Stomach (tissue), 8 donors: ENCODE measurements at regions not wholly inside any gene's neighbourhood (a gene's known extent, or its start where the extent isn't known, plus 50 kb on each side); places are given as distances from the start of the nearest gene placed in this dataset.

Experiments
- DNase-seq, 2 donors: peaks; one replicate each; pipeline versions ENCODE4 v3.0.0 to v3.0.0-alpha.2; 2013 to 2019
- H3K27ac ChIP-seq, 5 donors: fragments of 200-600 bp in 4 of 5; sonication (generic) in 4 of 5; one replicate each; pipeline ENCODE4 v1.5.1; 2013 to 2019; ENCODE audit warnings: mild to moderate bottlenecking in 1 of 5, moderate library complexity in 1 of 5
- H3K27me3 ChIP-seq, 3 donors: fragments of 200-600 bp; sonication (generic); one replicate each; pipeline ENCODE4 v1.5.1; 2017 to 2019; ENCODE audit warnings: mixed run types in 1 of 3
- H3K36me3 ChIP-seq, 4 donors: fragments of 200-600 bp; sonication (generic); 1 replicate in 3 of 4; 2 replicates in 1 of 4; pipeline ENCODE4 v1.5.1; 2016 to 2019
- H3K4me1 ChIP-seq, 4 donors: fragments of 200-600 bp; sonication (generic); one replicate each; pipeline ENCODE4 v1.5.1; 2016 to 2019
- H3K4me3 ChIP-seq, 4 donors: fragments of 200-600 bp; sonication (generic) in 3 of 4; one replicate each; pipeline ENCODE4 v1.5.1; 2016 to 2019; ENCODE audit warnings: mild to moderate bottlenecking in 1 of 4
- H3K9me3 ChIP-seq, 4 donors: fragments of 200-600 bp; sonication (generic); one replicate each; pipeline ENCODE4 v1.5.1; 2016 to 2019
- EP300 ChIP-seq: sonication (generic); formaldehyde crosslinking; IDR thresholded peaks from one replicate; pipeline ENCODE4 v1.6.1; 2017; ENCODE audit warnings: antibody characterized with exemption
- POLR2A ChIP-seq, 4 donors: fragments of 450-650 bp; IDR thresholded peaks; one replicate each; pipeline ENCODE4 v1.6.1; 2016; ENCODE audit warnings: antibody characterized with exemption in 4 of 4, control low read depth in 2 of 4, mild to moderate bottlenecking in 1 of 4, moderate library complexity in 1 of 4
- POLR2AphosphoS5 ChIP-seq, 3 donors: sonication (generic); formaldehyde crosslinking; IDR thresholded peaks; one replicate each; pipeline ENCODE4 v1.6.1; 2016; ENCODE audit warnings: antibody characterized with exemption in 3 of 3
- WGBS, 5 donors: extraction: QIAGEN DNeasy Blood & Tissue Kit in 3 of 5; methylation state at CpG; one replicate each; pipeline versions ENCODE4 v1.1.5 to v1.1.7; 2013 to 2018; 5-methylcytosine and 5-hydroxymethylcytosine counted together
- intact Hi-C: fragments of 100-400 bp; cut with DNase I; formaldehyde crosslinking; loops from one replicate; pipeline ENCODE4 v1.15.1; 2023; ENCODE audit warnings: low total_unique reads
- TF ChIP-seq, protein P1 (sequence below), 7 experiments: fragments of 450-650 bp in 4 of 7; fragments of 200-600 bp in 3 of 7; sonication (generic) in 3 of 7; IDR thresholded peaks; one replicate each; pipeline ENCODE4 v1.5.1; 2016 to 2019; ENCODE audit warnings: antibody characterized with exemption in 7 of 7, control low read depth in 2 of 7, mild to moderate bottlenecking in 1 of 7
- donor health status: healthy with polysubstance abuse.
- donor health status: Bipolar disorder and iron deficiency.
- donor health status: healthy.

DNA sequence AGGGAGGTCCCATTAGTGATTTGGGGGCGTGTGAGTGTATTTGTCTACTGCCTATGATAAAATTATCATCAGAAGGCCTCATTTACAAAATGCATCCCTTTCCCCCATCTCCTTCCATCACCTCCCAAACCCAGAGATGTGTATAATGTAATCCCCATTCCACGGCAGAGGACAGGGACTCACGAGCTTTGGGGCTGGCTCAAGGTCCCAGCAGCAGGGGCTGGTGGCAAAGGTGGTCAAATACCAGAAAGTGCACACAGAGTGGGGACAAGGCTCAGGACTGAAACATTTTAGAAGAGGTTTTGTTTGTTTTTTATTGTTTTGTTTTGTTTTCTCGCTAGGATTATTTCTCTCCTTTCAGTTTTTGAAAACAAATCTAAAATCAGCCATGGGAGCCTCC, 68.5 kb upstream of the TOP1 start:
- no peaks in the 10 kb centered on the region for H3K27me3 ChIP-seq
- DNase-seq = peak in 1 of 2 donors; percentile 2
- intact Hi-C loops = no loop called here
- TF ChIP-seq, protein P1, sequence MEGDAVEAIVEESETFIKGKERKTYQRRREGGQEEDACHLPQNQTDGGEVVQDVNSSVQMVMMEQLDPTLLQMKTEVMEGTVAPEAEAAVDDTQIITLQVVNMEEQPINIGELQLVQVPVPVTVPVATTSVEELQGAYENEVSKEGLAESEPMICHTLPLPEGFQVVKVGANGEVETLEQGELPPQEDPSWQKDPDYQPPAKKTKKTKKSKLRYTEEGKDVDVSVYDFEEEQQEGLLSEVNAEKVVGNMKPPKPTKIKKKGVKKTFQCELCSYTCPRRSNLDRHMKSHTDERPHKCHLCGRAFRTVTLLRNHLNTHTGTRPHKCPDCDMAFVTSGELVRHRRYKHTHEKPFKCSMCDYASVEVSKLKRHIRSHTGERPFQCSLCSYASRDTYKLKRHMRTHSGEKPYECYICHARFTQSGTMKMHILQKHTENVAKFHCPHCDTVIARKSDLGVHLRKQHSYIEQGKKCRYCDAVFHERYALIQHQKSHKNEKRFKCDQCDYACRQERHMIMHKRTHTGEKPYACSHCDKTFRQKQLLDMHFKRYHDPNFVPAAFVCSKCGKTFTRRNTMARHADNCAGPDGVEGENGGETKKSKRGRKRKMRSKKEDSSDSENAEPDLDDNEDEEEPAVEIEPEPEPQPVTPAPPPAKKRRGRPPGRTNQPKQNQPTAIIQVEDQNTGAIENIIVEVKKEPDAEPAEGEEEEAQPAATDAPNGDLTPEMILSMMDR (IDR thresholded peaks at IDR 0.05) = no peak
- no peak for TF ChIP-seq EP300
- no peak for TF ChIP-seq POLR2AphosphoS5 (IDR thresholded peaks at IDR 0.05)
- no peak for TF ChIP-seq POLR2A (IDR thresholded peaks at IDR 0.05)
- no peaks in the 10 kb centered on the region for H3K9me3 ChIP-seq
- no peak overlapping the region for H3K27ac ChIP-seq
- H3K36me3 ChIP-seq = no peaks in the 10 kb centered on the region
- H3K4me1 ChIP-seq = peaks cover 0 to 10% (median 7%) of the 10 kb centered on the region in 4 donors
- no peak overlapping the region for H3K4me3 ChIP-seq
- 79 to 88% (median 85%) methylated on average over 4 of the region's 4 CpGs for WGBS, 5 donors

DNA sequence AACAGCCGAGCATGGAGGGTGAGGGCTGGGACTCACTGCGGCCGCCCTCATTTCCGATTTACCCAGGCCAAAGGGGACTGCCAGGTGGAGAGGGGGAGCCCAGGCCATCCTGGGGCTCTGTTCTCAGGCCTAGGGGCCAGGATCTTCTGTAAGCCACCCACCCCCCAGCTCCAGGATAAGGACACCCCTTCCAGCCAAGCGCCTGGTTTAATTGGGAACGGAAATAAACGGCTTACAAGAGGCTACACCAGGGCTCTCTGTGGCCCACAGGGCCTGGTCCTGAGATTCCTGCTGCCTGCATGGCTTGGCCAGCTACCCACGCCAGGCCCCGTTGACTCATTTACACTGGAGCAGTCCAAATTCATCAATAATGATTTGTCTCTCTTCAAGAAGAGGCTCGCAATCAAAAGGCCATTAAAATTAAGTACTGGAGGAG, 68.1 kb upstream of the TOP1 start:
- TF ChIP-seq POLR2A (IDR thresholded peaks at IDR 0.05) (no peak), POLR2AphosphoS5 (IDR thresholded peaks at IDR 0.05) (no peak), EP300 (no peak)
- TF ChIP-seq, protein P1 (IDR thresholded peaks at IDR 0.05) = no peak
- H3K36me3 ChIP-seq = no peaks in the 10 kb centered on the region
- H3K27ac ChIP-seq = no peak overlapping the region
- H3K4me1 ChIP-seq = peaks cover 0 to 10% (median 7%) of the 10 kb centered on the region in 4 donors
- H3K9me3 ChIP-seq = no peaks in the 10 kb centered on the region
- H3K4me3 ChIP-seq = no peak overlapping the region
- intact Hi-C loops = no loop called here
- 71 to 86% (median 84%) methylated on average over 10 of the region's 10 CpGs for WGBS, 5 donors
- DNase-seq = peak in 1 of 2 donors; percentile 2
- no peaks in the 10 kb centered on the region for H3K27me3 ChIP-seq

DNA sequence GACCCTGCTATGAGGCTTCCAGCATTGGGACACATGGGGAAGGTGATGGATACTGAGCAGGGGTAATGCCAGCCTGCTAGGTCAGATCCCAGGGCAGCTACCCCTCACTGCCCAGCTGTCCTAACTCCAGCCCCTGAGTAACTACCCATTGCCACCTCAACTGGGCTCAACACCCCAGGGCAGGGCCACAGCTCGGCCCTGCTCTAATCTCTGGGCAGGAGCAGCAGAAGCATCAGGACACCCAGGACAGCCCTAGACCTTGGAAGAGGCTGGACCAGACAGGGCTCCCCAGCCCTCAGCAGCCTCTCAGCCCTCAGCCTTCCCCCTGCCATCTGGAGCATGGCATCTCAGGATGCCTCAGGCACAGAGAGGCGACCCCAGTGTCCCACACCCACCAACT, 67.4 kb upstream of the TOP1 start:
- intact Hi-C loops = no loop called here
- H3K36me3 ChIP-seq = no peaks in the 10 kb centered on the region
- DNase-seq = peak in 1 of 2 donors; percentile 10
- TF ChIP-seq, protein P1 (IDR thresholded peaks at IDR 0.05) = no peak
- TF ChIP-seq POLR2A (IDR thresholded peaks at IDR 0.05) (no peak), POLR2AphosphoS5 (IDR thresholded peaks at IDR 0.05) (no peak), EP300 (no peak)
- H3K4me1 ChIP-seq = peaks cover 0 to 10% (median 7%) of the 10 kb centered on the region in 4 donors
- no peaks in the 10 kb centered on the region for H3K27me3 ChIP-seq
- no peaks in the 10 kb centered on the region for H3K9me3 ChIP-seq
- H3K27ac ChIP-seq = no peak overlapping the region
- WGBS, 5 donors = 69 to 92% (median 85%) methylated on average over 2 of the region's 2 CpGs
- H3K4me3 ChIP-seq = no peak overlapping the region

DNA sequence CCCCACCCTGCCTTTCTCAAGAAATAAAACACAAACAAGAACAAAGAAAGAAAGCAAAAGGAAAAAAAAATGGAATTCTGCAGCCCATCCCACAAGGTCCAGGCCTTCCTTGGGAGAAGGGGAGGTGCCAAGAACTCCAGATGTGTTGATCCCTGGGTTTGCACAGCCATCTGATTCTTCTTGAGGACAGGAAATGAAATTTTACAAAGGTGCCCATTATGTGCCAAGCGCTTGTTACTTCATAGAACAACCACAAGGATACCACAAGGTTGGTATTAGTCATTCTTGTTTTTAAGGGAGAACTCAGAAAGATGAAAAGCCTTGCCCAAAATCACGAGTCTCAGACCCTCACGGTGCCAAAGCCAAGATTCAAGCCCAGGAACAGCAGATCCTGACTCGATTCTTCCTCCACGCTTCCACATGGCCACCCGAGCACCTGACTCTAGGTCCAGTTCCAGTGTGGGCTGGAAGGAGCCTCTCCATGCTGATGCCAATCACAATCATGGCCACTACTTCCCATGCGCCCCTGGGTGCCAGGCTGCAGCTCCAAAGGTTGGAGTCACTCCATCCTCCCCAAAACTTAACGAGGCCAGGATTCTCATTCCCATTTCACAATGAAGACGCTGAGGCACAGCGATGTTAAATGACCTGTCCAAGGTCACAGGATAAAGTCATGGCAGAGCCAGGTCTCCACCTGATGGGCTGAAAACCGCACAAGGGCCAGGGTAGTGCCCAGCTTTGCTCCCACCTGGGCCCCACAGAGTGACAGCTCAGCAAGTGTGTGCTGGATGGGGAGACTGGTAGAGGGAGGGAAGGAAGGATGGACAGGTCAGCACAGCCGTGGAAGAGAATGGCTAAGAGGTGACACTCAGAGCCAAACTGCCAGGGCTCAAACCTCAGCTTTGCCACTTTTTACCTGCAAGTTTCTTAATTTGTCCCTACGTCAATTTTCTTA, 66.7 kb upstream of the TOP1 start:
- intact Hi-C loops = no loop called here
- Histone ChIP-seq H3K9me3 (no peaks in the 10 kb centered on the region), H3K4me3 (no peak overlapping the region), H3K4me1 (peaks cover 0 to 10% (median 7%) of the 10 kb centered on the region in 4 donors), H3K27ac (no peak overlapping the region), H3K27me3 (no peaks in the 10 kb centered on the region), H3K36me3 (no peaks in the 10 kb centered on the region)
- no peak for TF ChIP-seq POLR2AphosphoS5 (IDR thresholded peaks at IDR 0.05)
- no peak for TF ChIP-seq POLR2A (IDR thresholded peaks at IDR 0.05)
- TF ChIP-seq, protein P1 (IDR thresholded peaks at IDR 0.05) = no peak
- TF ChIP-seq EP300 = no peak
- WGBS, 5 donors = 83 to 89% (median 86%) methylated on average over 13 of the region's 13 CpGs
- DNase-seq = peak in 1 of 2 donors; percentile 9
